Spinal cord (tissue), 9 donors: ENCODE measurements at regions not wholly inside any gene's neighbourhood (a gene's known extent, or its start where the extent isn't known, plus 50 kb on each side); places are given as distances from the start of the nearest gene placed in this dataset.

Experiments
- DNase-seq, 6 donors: peaks; one replicate each; pipeline versions ENCODE4 v3.0.0 to v3.0.0-alpha.2; 2013 to 2015; ENCODE audit warnings: low spot score in 6 of 6, low read depth in 4 of 6
- H3K27ac ChIP-seq: one replicate; pipeline ENCODE4 v1.5.1; 2013; ENCODE audit warnings: low read depth, low read length, control low read depth
- H3K27me3 ChIP-seq: one replicate; pipeline ENCODE4 v1.6.1; 2013; ENCODE audit warnings: low read length; ENCODE audit not compliant: control insufficient read depth, insufficient read depth
- H3K36me3 ChIP-seq: one replicate; pipeline ENCODE4 v1.6.1; 2013; ENCODE audit warnings: low read length; ENCODE audit not compliant: control insufficient read depth, insufficient read depth
- H3K4me1 ChIP-seq: one replicate; pipeline ENCODE4 v1.6.1; 2013; ENCODE audit warnings: low read length; ENCODE audit not compliant: control insufficient read depth, insufficient read depth
- H3K4me3 ChIP-seq: one replicate; pipeline ENCODE4 v1.5.1; 2013; ENCODE audit warnings: low read depth, low read length, control low read depth
- H3K9me3 ChIP-seq: one replicate; pipeline ENCODE4 v1.6.1; 2013; ENCODE audit warnings: low read length; ENCODE audit not compliant: control insufficient read depth, insufficient read depth
- WGBS: methylation state at CpG from one replicate; pipeline ENCODE4 v1.1.5; 2013; ENCODE audit warnings: missing lambda C conversion rate; ENCODE audit not compliant: insufficient coverage; 5-methylcytosine and 5-hydroxymethylcytosine counted together
- donor health status: healthy.

DNA sequence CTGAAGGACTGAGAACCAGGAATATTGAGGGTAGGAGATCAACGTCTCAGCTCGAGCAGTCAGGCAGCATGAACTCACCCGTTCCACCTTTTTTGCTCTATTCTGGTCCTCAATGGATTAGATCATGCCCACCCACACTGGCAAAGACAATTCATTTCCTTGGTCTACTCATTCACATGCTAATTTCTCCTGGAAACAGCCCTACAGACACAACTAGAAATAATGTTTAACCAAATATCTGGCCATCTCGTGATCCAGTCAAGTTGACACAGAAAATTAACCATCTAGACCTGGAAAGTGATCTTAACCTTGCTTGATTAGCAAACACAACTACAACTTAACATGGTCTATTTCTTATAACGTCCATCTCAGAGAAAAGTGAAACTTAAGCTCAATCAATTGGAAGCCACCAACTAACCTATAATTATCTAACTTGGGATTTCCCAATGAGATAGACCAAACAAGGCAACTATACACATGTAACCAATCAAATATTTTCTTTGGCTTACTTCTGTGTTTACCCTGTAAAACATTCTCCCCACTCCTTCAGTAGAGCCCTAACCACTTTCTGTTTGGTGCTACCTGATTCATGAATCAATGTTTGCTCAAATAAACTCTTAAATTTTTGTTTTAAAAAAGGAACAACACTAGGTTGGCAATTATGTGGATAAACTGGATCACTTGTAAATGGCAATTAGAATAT lies 69.7 kb upstream of the MAMLD1 start:
- no peaks in the 10 kb centered on the region for H3K36me3 ChIP-seq
- no peaks in the 10 kb centered on the region for H3K27me3 ChIP-seq
- no peak for DNase-seq
- H3K4me1 ChIP-seq: peaks cover 5% of the 10 kb centered on the region
- H3K27ac ChIP-seq: no peak overlapping the region
- 34% methylated on average over 4 of the region's 5 CpGs for WGBS
- H3K9me3 ChIP-seq: peaks cover 4% of the 10 kb centered on the region
- H3K4me3 ChIP-seq: no peak overlapping the region

DNA sequence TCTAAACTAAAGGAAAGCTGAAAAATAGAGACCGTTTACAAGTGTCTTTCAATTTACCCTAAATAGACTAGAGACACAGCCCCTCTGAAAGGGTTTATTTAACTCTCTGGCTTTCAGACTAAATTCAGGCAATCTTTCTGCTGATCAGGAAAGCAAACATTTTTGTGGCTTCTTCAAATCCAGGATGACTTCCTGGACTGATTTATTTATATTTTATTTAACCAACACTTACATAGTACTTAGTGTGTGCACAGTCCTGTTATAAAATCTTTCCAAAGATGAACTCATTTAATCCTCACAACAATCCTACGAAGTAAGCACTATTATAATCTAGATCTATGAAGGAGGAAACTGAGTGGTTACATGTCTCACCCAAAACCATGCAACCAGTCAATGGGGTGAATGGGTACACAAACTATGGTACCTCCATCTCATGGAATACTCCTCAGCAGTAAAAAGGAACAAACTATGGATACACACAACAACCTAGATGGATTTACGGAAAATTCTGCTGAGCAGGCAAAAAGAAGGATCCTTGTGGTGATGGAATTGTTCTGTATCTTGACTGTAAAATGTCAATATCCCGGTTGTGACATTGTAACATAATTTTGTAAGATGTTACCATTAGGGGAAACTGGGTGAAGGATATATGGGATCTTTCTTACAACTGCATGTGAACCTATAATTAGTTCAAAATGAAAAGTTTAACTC lies 64.1 kb upstream of the MAMLD1 start:
- DNase-seq: no peak
- Histone ChIP-seq H3K27ac (no peak overlapping the region), H3K36me3 (no peaks in the 10 kb centered on the region), H3K9me3 (no peaks in the 10 kb centered on the region), H3K4me1 (peaks cover 2% of the 10 kb centered on the region), H3K4me3 (no peak overlapping the region), H3K27me3 (no peaks in the 10 kb centered on the region)
- no CpG with 5 or more reads among the region's 4 CpGs for WGBS

DNA sequence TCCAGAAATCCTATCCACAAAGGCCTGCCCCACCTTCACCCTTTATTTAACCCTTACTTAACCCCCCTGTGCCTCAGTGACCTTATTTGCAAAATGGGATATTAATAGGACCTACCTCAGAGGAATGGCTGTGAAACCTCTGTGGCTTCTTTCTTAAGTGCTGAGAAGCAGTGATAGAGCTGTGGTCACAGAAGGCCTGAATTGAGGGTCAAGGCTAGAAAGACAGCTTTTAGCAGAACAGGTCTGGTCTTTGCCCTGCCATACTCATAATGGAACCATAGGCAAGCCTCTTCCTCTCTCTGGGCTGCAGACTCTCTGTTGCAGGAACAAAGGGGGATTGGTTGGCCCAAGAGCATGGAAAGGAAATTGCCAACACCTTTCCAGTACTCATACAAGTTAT lies 63.5 kb upstream of the MAMLD1 start:
- Histone ChIP-seq H3K27ac (no peak overlapping the region), H3K4me1 (peaks cover 2% of the 10 kb centered on the region), H3K36me3 (no peaks in the 10 kb centered on the region), H3K9me3 (no peaks in the 10 kb centered on the region), H3K4me3 (no peak overlapping the region), H3K27me3 (no peaks in the 10 kb centered on the region)
- no peak for DNase-seq

GRCh38 chrX:150303386-150304097 lies 59.6 kb upstream of the MAMLD1 start:
- no peak for DNase-seq
- H3K4me1 ChIP-seq: no peaks in the 10 kb centered on the region
- 55% methylated on average over 4 of the region's 4 CpGs for WGBS

GRCh38 chrX:150306002-150306401 lies 57.1 kb upstream of the MAMLD1 start:
- no peaks in the 10 kb centered on the region for H3K4me1 ChIP-seq
- no peaks in the 10 kb centered on the region for H3K9me3 ChIP-seq
- H3K36me3 ChIP-seq: no peaks in the 10 kb centered on the region
- no peak for DNase-seq
- no peak overlapping the region for H3K4me3 ChIP-seq
- H3K27ac ChIP-seq: no peak overlapping the region
- no peaks in the 10 kb centered on the region for H3K27me3 ChIP-seq
- 72% methylated on average over 5 of the region's 6 CpGs for WGBS

More at GRCh38 chrX:150303386-150304097, 59.6 kb upstream of the MAMLD1 start:
- no peak overlapping the region for H3K4me3 ChIP-seq
- H3K9me3 ChIP-seq: no peaks in the 10 kb centered on the region
- H3K27me3 ChIP-seq: no peaks in the 10 kb centered on the region
- H3K36me3 ChIP-seq: no peaks in the 10 kb centered on the region
- no peak overlapping the region for H3K27ac ChIP-seq

DNA sequence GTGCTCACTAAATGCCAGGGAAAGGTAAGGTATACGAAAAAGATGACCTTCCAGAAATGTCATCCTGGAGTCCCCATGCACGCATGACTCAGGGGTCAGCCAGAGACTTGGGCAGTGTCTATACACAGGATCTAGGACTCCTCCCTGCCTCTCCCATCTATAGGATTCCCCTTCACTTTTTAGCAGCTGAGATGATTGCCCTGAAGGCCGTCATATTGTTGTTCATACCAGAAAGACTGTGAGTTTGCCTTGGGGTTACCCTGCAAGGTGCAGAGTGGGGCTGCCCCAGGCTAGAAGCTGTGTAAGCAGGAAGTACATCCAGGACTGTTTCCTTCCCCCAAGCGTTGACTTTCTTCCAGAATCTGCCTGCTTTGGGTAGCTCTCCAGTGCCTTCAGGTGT lies 55.1 kb upstream of the MAMLD1 start:
- Histone ChIP-seq H3K4me3 (no peak overlapping the region), H3K27ac (no peak overlapping the region), H3K36me3 (no peaks in the 10 kb centered on the region), H3K4me1 (no peaks in the 10 kb centered on the region), H3K27me3 (no peaks in the 10 kb centered on the region), H3K9me3 (no peaks in the 10 kb centered on the region)
- 83% methylated on average over 4 of the region's 4 CpGs for WGBS
- DNase-seq: no peak

GRCh38 chrX:150308532-150309157 lies 54.5 kb upstream of the MAMLD1 start:
- no peak overlapping the region for H3K4me3 ChIP-seq
- no peaks in the 10 kb centered on the region for H3K27me3 ChIP-seq
- H3K27ac ChIP-seq: no peak overlapping the region
- DNase-seq: no peak
- H3K9me3 ChIP-seq: no peaks in the 10 kb centered on the region
- 70% methylated on average over 7 of the region's 9 CpGs for WGBS
- no peaks in the 10 kb centered on the region for H3K36me3 ChIP-seq
- no peaks in the 10 kb centered on the region for H3K4me1 ChIP-seq

- Histone ChIP-seq H3K27ac (no peak overlapping the region), H3K4me3 (no peak overlapping the region), H3K4me1 (no peaks in the 10 kb centered on the region), H3K36me3 (no peaks in the 10 kb centered on the region), H3K9me3 (no peaks in the 10 kb centered on the region), H3K27me3 (no peaks in the 10 kb centered on the region)
- 66% methylated on average over 4 of the region's 4 CpGs for WGBS
- no peak for DNase-seq
Measured at GRCh38 chrX:150310417-150310816, 52.7 kb upstream of the MAMLD1 start.

GRCh38 chrX:150310881-150311280 lies 52.2 kb upstream of the MAMLD1 start:
- Histone ChIP-seq H3K27ac (no peak overlapping the region), H3K9me3 (no peaks in the 10 kb centered on the region), H3K4me1 (no peaks in the 10 kb centered on the region), H3K4me3 (no peak overlapping the region), H3K27me3 (no peaks in the 10 kb centered on the region), H3K36me3 (no peaks in the 10 kb centered on the region)
- WGBS: no CpG with 5 or more reads among the region's 1 CpG
- DNase-seq: no peak
